CD4-positive, alpha-beta T cell treated with Interleukin-12 subunit alpha and Interleukin-12 subunit beta, for 1 hour (primary cell): ENCODE measurements at regions not wholly inside any gene's neighbourhood (a gene's known extent, or its start where the extent isn't known, plus 50 kb on each side); places are given as distances from the start of the nearest gene placed in this dataset.
"Not testable (repeated sequence)": the region's sequence is repeated elsewhere in the genome, so short reads cannot be mapped to it uniquely, and the experiment has no call there.

Experiments
- DNase-seq: peaks from one replicate; pipeline ENCODE4 v3.0.0-alpha.2; 2020

- DNase-seq, result no peak
Observed at GRCh38 chr19:28394725-28395124, 818.2 kb downstream of the UQCRFS1 start.

GRCh38 chr19:28393574-28394336 lies 819.2 kb downstream of the UQCRFS1 start:
- DNase-seq, result no peak

- no peak for DNase-seq
Observed at GRCh38 chr19:28388988-28389387, 824.0 kb downstream of the UQCRFS1 start.

- no peak for DNase-seq
Observed at GRCh38 chr19:28387507-28387906, 825.4 kb downstream of the UQCRFS1 start.

- DNase-seq, result no peak
Observed at GRCh38 chr19:28386470-28386869, 826.5 kb downstream of the UQCRFS1 start.

GRCh38 chr19:28386066-28386465 lies 826.9 kb downstream of the UQCRFS1 start:
- no peak for DNase-seq

GRCh38 chr19:28377077-28377476 lies 835.9 kb downstream of the UQCRFS1 start:
- no peak for DNase-seq

GRCh38 chr19:28374971-28375370 lies 838.0 kb downstream of the UQCRFS1 start:
- DNase-seq, result no peak

- no peak for DNase-seq
Observed at GRCh38 chr19:28372576-28373247, 840.2 kb downstream of the UQCRFS1 start.

- no peak for DNase-seq
Observed at GRCh38 chr19:28367146-28367545, 845.8 kb downstream of the UQCRFS1 start.

- no peak for DNase-seq
Observed at GRCh38 chr19:28363254-28363653, 849.7 kb downstream of the UQCRFS1 start.

GRCh38 chr19:28359431-28360414 lies 853.2 kb downstream of the UQCRFS1 start:
- DNase-seq, result no peak

GRCh38 chr19:28358633-28359032 lies 854.3 kb downstream of the UQCRFS1 start:
- no peak for DNase-seq

- DNase-seq, result no peak
Observed at GRCh38 chr19:28351761-28352160, 861.2 kb downstream of the UQCRFS1 start.

GRCh38 chr19:28351321-28351720 lies 861.6 kb downstream of the UQCRFS1 start:
- DNase-seq, result not testable (repeated sequence)

- no peak for DNase-seq
Observed at GRCh38 chr19:28350673-28351072, 862.3 kb downstream of the UQCRFS1 start.

GRCh38 chr19:28350037-28350436 lies 862.9 kb downstream of the UQCRFS1 start:
- DNase-seq, result no peak

GRCh38 chr19:28349604-28350003 lies 863.3 kb downstream of the UQCRFS1 start:
- DNase-seq, result no peak

- DNase-seq, result no peak
Observed at GRCh38 chr19:28345811-28346210, 867.1 kb downstream of the UQCRFS1 start.

- DNase-seq, result no peak
Observed at GRCh38 chr19:28341810-28342350, 871.1 kb downstream of the UQCRFS1 start.

GRCh38 chr19:28334419-28334818 lies 878.5 kb downstream of the UQCRFS1 start:
- no peak for DNase-seq

GRCh38 chr19:28333909-28334308 lies 879.0 kb downstream of the UQCRFS1 start:
- DNase-seq, result no peak

GRCh38 chr19:28332886-28333285 lies 880.1 kb downstream of the UQCRFS1 start:
- DNase-seq, result no peak
